GM21529 (cell line): ENCODE measurements at regions not wholly inside any gene's neighbourhood (a gene's known extent, or its start where the extent isn't known, plus 50 kb on each side); places are given as distances from the start of the nearest gene placed in this dataset.

ENCODE experiments used
- ATAC-seq: cut with Tn5 transposase; IDR thresholded peaks from one replicate; pipeline ENCODE4 v1.9.1; 2021; ENCODE audit not compliant: unreplicated experiment

- no peak for ATAC-seq
These were observed 173.0 kb upstream of the FMN2 start for GRCh38 chr1:239918634-239919033.

GRCh38 chr1:239920214-239920613 is 171.5 kb upstream of the FMN2 start:
- no peak for ATAC-seq

- no peak for ATAC-seq
These were observed 168.7 kb upstream of the FMN2 start for GRCh38 chr1:239922778-239923522.

- ATAC-seq: no peak
These were observed 166.8 kb upstream of the FMN2 start for GRCh38 chr1:239924741-239925350.

GRCh38 chr1:239926184-239926583 is 165.5 kb upstream of the FMN2 start:
- no peak for ATAC-seq

GRCh38 chr1:239929317-239929716 is 162.4 kb upstream of the FMN2 start:
- no peak for ATAC-seq

- ATAC-seq: no peak
These were observed 160.9 kb upstream of the FMN2 start for GRCh38 chr1:239930686-239931262.

- ATAC-seq: no peak
These were observed 160.3 kb upstream of the FMN2 start for GRCh38 chr1:239931341-239931740.

GRCh38 chr1:239939602-239940001 is 152.1 kb upstream of the FMN2 start:
- ATAC-seq: no peak

GRCh38 chr1:239943761-239944160 is 147.9 kb upstream of the FMN2 start:
- no peak for ATAC-seq

- no peak for ATAC-seq
These were observed 147.0 kb upstream of the FMN2 start for GRCh38 chr1:239944666-239945065.

- ATAC-seq: no peak
These were observed 143.9 kb upstream of the FMN2 start for GRCh38 chr1:239947801-239948200.

- ATAC-seq: no peak
These were observed 140.1 kb upstream of the FMN2 start for GRCh38 chr1:239951511-239952140.

- no peak for ATAC-seq
These were observed 139.1 kb upstream of the FMN2 start for GRCh38 chr1:239952348-239953308.

GRCh38 chr1:239954836-239955235 is 136.8 kb upstream of the FMN2 start:
- no peak for ATAC-seq

GRCh38 chr1:239955431-239955830 is 136.3 kb upstream of the FMN2 start:
- ATAC-seq: no peak

- ATAC-seq: no peak
These were observed 135.4 kb upstream of the FMN2 start for GRCh38 chr1:239956263-239956662.

- no peak for ATAC-seq
These were observed 133.6 kb upstream of the FMN2 start for GRCh38 chr1:239958063-239958462.

- no peak for ATAC-seq
These were observed 131.3 kb upstream of the FMN2 start for GRCh38 chr1:239960366-239960765.

- ATAC-seq: no peak
These were observed 127.8 kb upstream of the FMN2 start for GRCh38 chr1:239963856-239964255.
